Kidney epithelial cell (primary cell): ENCODE measurements at regions not wholly inside any gene's neighbourhood (a gene's known extent, or its start where the extent isn't known, plus 50 kb on each side); places are given as distances from the start of the nearest gene placed in this dataset.

Experiments
- DNase-seq: peaks from one replicate; pipeline ENCODE4 v3.0.0-alpha.2; 2010; ENCODE audit warnings: low read depth
- H3K27me3 ChIP-seq: 2 replicates; pipeline ENCODE4 v1.6.0; 2011; ENCODE audit warnings: low read length; ENCODE audit not compliant: control insufficient read depth, insufficient read depth
- H3K36me3 ChIP-seq: 2 replicates; pipeline ENCODE4 v1.5.1; 2011; ENCODE audit warnings: low read length; ENCODE audit not compliant: control insufficient read depth, insufficient read depth
- H3K4me3 ChIP-seq: 2 replicates; pipeline ENCODE4 v1.5.1; 2011; ENCODE audit warnings: low read depth, mild to moderate bottlenecking, control low read depth, low read length
- TF ChIP-seq, protein P1 (sequence below): IDR thresholded peaks from 2 replicates; pipeline ENCODE4 v1.5.1; 2011; ENCODE audit warnings: mild to moderate bottlenecking, moderate library complexity, low read length, control low read depth, inconsistent platforms; ENCODE audit not compliant: insufficient read depth, poor library complexity, severe bottlenecking

- no peak for DNase-seq
- H3K36me3 ChIP-seq: no peaks in the 10 kb centered on the region
- H3K27me3 ChIP-seq: no peaks in the 10 kb centered on the region
- TF ChIP-seq, protein P1, sequence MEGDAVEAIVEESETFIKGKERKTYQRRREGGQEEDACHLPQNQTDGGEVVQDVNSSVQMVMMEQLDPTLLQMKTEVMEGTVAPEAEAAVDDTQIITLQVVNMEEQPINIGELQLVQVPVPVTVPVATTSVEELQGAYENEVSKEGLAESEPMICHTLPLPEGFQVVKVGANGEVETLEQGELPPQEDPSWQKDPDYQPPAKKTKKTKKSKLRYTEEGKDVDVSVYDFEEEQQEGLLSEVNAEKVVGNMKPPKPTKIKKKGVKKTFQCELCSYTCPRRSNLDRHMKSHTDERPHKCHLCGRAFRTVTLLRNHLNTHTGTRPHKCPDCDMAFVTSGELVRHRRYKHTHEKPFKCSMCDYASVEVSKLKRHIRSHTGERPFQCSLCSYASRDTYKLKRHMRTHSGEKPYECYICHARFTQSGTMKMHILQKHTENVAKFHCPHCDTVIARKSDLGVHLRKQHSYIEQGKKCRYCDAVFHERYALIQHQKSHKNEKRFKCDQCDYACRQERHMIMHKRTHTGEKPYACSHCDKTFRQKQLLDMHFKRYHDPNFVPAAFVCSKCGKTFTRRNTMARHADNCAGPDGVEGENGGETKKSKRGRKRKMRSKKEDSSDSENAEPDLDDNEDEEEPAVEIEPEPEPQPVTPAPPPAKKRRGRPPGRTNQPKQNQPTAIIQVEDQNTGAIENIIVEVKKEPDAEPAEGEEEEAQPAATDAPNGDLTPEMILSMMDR: no peak
- no peak overlapping the region for H3K4me3 ChIP-seq
Observed at GRCh38 chr1:67596674-67597073, 88.3 kb upstream of the GADD45A start.

GRCh38 chr1:67597336-67597735, 87.7 kb upstream of the GADD45A start:
- H3K27me3 ChIP-seq: no peaks in the 10 kb centered on the region
- no peak overlapping the region for H3K4me3 ChIP-seq
- H3K36me3 ChIP-seq: no peaks in the 10 kb centered on the region
- TF ChIP-seq, protein P1: no peak
- DNase-seq: no peak

DNA sequence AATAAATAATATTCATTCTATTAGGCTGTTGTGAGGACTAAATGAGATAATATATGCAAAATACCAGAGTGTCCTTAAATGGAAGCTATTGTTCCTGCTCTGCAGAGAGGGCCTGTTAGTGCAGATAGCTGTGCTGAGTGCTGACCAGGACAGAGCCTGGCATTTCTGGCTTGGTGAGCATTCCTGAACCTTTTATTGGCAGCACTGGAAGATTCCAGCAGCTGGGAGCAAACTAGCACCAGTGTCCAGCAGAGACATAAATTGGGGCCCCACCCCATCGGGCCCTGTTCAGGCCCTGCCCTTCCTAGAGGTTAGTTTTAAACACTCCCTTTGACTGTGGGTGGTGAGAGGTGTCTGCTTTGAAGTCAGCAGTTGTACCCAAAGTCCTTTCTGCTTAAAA, 85.9 kb upstream of the GADD45A start:
- Histone ChIP-seq H3K4me3 (no peak overlapping the region), H3K36me3 (no peaks in the 10 kb centered on the region), H3K27me3 (no peaks in the 10 kb centered on the region)
- TF ChIP-seq, protein P1: no peak
- no peak for DNase-seq

GRCh38 chr1:67601539-67601938, 83.5 kb upstream of the GADD45A start:
- no peaks in the 10 kb centered on the region for H3K27me3 ChIP-seq
- H3K36me3 ChIP-seq: no peaks in the 10 kb centered on the region
- H3K4me3 ChIP-seq: no peak overlapping the region
- no peak for DNase-seq
- TF ChIP-seq, protein P1: no peak

GRCh38 chr1:67601955-67602354, 83.0 kb upstream of the GADD45A start:
- Histone ChIP-seq H3K27me3 (no peaks in the 10 kb centered on the region), H3K36me3 (no peaks in the 10 kb centered on the region), H3K4me3 (no peak overlapping the region)
- DNase-seq: no peak
- TF ChIP-seq, protein P1: no peak

GRCh38 chr1:67604778-67605177, 80.2 kb upstream of the GADD45A start:
- H3K27me3 ChIP-seq: no peaks in the 10 kb centered on the region
- no peak overlapping the region for H3K4me3 ChIP-seq
- TF ChIP-seq, protein P1: no peak
- DNase-seq: no peak
- H3K36me3 ChIP-seq: no peaks in the 10 kb centered on the region
